Mesenchymal stem cell (in vitro differentiated cells and primary cell): ENCODE measurements at regions not wholly inside any gene's neighbourhood (a gene's known extent, or its start where the extent isn't known, plus 50 kb on each side); places are given as distances from the start of the nearest gene placed in this dataset.

Source experiments
- DNase-seq: peaks from one replicate; pipeline ENCODE4 v3.0.0-alpha.2; 2013
- H2AFZ ChIP-seq: one replicate; pipeline ENCODE4 v1.6.1; 2013; ENCODE audit warnings: low read depth, mild to moderate bottlenecking, control low read depth, inconsistent platforms, low read length, moderate library complexity
- H2AK5ac ChIP-seq: 2 replicates; pipeline ENCODE4 v1.6.1; 2013; ENCODE audit warnings: low read length, moderate library complexity, mild to moderate bottlenecking, inconsistent platforms; ENCODE audit not compliant: severe bottlenecking
- H2BK120ac ChIP-seq: one replicate; pipeline ENCODE4 v1.6.1; 2013; ENCODE audit warnings: low read depth, mild to moderate bottlenecking, inconsistent platforms, low read length, moderate library complexity
- H2BK12ac ChIP-seq, 2 experiments: one replicate each; pipeline ENCODE4 v1.6.1; 2013; ENCODE audit warnings: inconsistent platforms in 2 of 2, low read length in 2 of 2, mild to moderate bottlenecking in 2 of 2, moderate library complexity in 2 of 2, control low read depth in 1 of 2
- H2BK15ac ChIP-seq: one replicate; pipeline ENCODE4 v1.6.1; 2013; ENCODE audit warnings: mild to moderate bottlenecking, low read depth, inconsistent platforms; ENCODE audit not compliant: poor library complexity, severe bottlenecking
- H2BK5ac ChIP-seq: 2 replicates; pipeline ENCODE4 v1.6.1; 2013; ENCODE audit warnings: low read depth, mild to moderate bottlenecking, low read length, control low read depth, inconsistent platforms; ENCODE audit not compliant: poor library complexity, severe bottlenecking
- H3K14ac ChIP-seq, 2 experiments: one replicate each; pipeline ENCODE4 v1.6.1; 2013; ENCODE audit warnings: inconsistent platforms in 2 of 2, low read length in 2 of 2, control low read depth in 1 of 2, mild to moderate bottlenecking in 1 of 2, moderate library complexity in 1 of 2
- H3K18ac ChIP-seq, 2 experiments: one replicate each; pipeline ENCODE4 v1.6.1; 2013; ENCODE audit warnings: inconsistent platforms in 2 of 2, low read length in 2 of 2, control low read depth in 1 of 2, low read depth in 1 of 2, mild to moderate bottlenecking in 1 of 2
- H3K23ac ChIP-seq, 2 experiments: one replicate each; pipeline ENCODE4 v1.6.1; 2013; ENCODE audit warnings: inconsistent platforms in 2 of 2, low read length in 2 of 2, mild to moderate bottlenecking in 2 of 2, moderate library complexity in 2 of 2, control low read depth in 1 of 2
- H3K27ac ChIP-seq: 2 replicates; pipeline ENCODE4 v1.5.1; 2013; ENCODE audit warnings: mild to moderate bottlenecking, moderate library complexity, low read length, control low read depth, inconsistent platforms; ENCODE audit not compliant: poor library complexity, severe bottlenecking
- H3K27me3 ChIP-seq, 2 experiments: 2 replicates each; pipeline versions ENCODE4 v1.6.1 to v1.7.0; 2013; ENCODE audit warnings: low read length in 2 of 2, mild to moderate bottlenecking in 2 of 2, moderate library complexity in 2 of 2, control low read depth in 1 of 2, inconsistent platforms in 1 of 2; ENCODE audit not compliant: control insufficient read depth in 1 of 2, insufficient read depth in 1 of 2
- H3K36me3 ChIP-seq, 2 experiments: 2 replicates each; pipeline versions ENCODE4 v1.6.1 to v1.7.0; 2013; ENCODE audit warnings: low read length in 2 of 2, control low read depth in 1 of 2, inconsistent platforms in 1 of 2, low read depth in 1 of 2, mild to moderate bottlenecking in 1 of 2; ENCODE audit not compliant: insufficient read depth in 2 of 2, control insufficient read depth in 1 of 2
- H3K4ac ChIP-seq, 2 experiments: one replicate each; pipeline ENCODE4 v1.6.1; 2013; ENCODE audit warnings: inconsistent platforms in 2 of 2, low read length in 2 of 2, mild to moderate bottlenecking in 2 of 2, moderate library complexity in 2 of 2, control low read depth in 1 of 2, low read depth in 1 of 2
- H3K4me1 ChIP-seq: 2 replicates; pipeline ENCODE4 v1.6.1; 2013; ENCODE audit warnings: low read depth, low read length, control low read depth; ENCODE audit not compliant: control insufficient read depth, insufficient read depth
- H3K4me2 ChIP-seq: 2 replicates; pipeline ENCODE4 v1.6.1; 2013; ENCODE audit warnings: low read length, mild to moderate bottlenecking, inconsistent platforms; ENCODE audit not compliant: poor library complexity, severe bottlenecking
- H3K4me3 ChIP-seq, 2 experiments: 2 replicates each; pipeline versions ENCODE4 v1.5.1 to v1.7.0; 2013; ENCODE audit warnings: low read length in 2 of 2, mild to moderate bottlenecking in 2 of 2, control low read depth in 1 of 2, low read depth in 1 of 2; ENCODE audit not compliant: insufficient read depth in 1 of 2
- H3K79me1 ChIP-seq: replicated peaks from 2 replicates; pipeline ENCODE4 v1.6.1; 2013; ENCODE audit warnings: mild to moderate bottlenecking, control low read depth, low read length, inconsistent platforms; ENCODE audit not compliant: poor library complexity, severe bottlenecking
- H3K9ac ChIP-seq: 2 replicates; pipeline ENCODE4 v1.7.0; 2013; ENCODE audit warnings: mild to moderate bottlenecking, low read length, moderate library complexity
- H3K9me3 ChIP-seq: 2 replicates; pipeline ENCODE4 v1.7.0; 2013; ENCODE audit warnings: mild to moderate bottlenecking, low read length; ENCODE audit not compliant: control insufficient read depth
- H4K8ac ChIP-seq: one replicate; pipeline ENCODE4 v1.6.1; 2013; ENCODE audit warnings: inconsistent platforms, mild to moderate bottlenecking, low read length, moderate library complexity
- H4K91ac ChIP-seq: one replicate; pipeline ENCODE4 v1.6.1; 2013; ENCODE audit warnings: mild to moderate bottlenecking, low read length, inconsistent platforms
- WGBS: methylation state at CpG from one replicate; pipeline ENCODE4 v1.1.7; 2013; ENCODE audit warnings: mixed read lengths; 5-methylcytosine and 5-hydroxymethylcytosine counted together

- H2AK5ac ChIP-seq = no peak overlapping the region
- DNase-seq = no peak
- H2BK5ac ChIP-seq = no peak overlapping the region
- H3K27ac ChIP-seq = no peak overlapping the region
- H2BK12ac ChIP-seq = no peak overlapping the region
- no peak overlapping the region for H3K4me3 ChIP-seq
- H3K9me3 ChIP-seq = no peaks in the 10 kb centered on the region
- H3K79me1 ChIP-seq = no peaks in the 10 kb centered on the region
- H3K23ac ChIP-seq = no peak overlapping the region
- H2AFZ ChIP-seq = no peak overlapping the region
- H2BK120ac ChIP-seq = no peak overlapping the region
- H4K91ac ChIP-seq = no peak overlapping the region
- H3K4me2 ChIP-seq = no peak overlapping the region
- no peak overlapping the region for H3K4ac ChIP-seq
- no peak overlapping the region for H3K9ac ChIP-seq
- no peak overlapping the region for H3K14ac ChIP-seq
- H2BK15ac ChIP-seq = no peak overlapping the region
- H3K27me3 ChIP-seq = peaks cover 4 to 53% of the 10 kb centered on the region in 2 experiments
- H4K8ac ChIP-seq = no peak overlapping the region
- 73% methylated on average over 10 of the region's 11 CpGs for WGBS
- H3K18ac ChIP-seq = no peak overlapping the region
- H3K4me1 ChIP-seq = no peaks in the 10 kb centered on the region
- H3K36me3 ChIP-seq = no peaks in the 10 kb centered on the region
Observed at GRCh38 chr11:70710192-70710591, 311.9 kb downstream of the CTTN start.

- H4K8ac ChIP-seq = no peak overlapping the region
Observed at GRCh38 chr11:70710601-70711000, 312.3 kb downstream of the CTTN start.

GRCh38 chr11:70711095-70711910, 313.0 kb downstream of the CTTN start:
- Histone ChIP-seq H2AK5ac (no peak overlapping the region), H3K9me3 (no peaks in the 10 kb centered on the region), H4K8ac (no peak overlapping the region), H2BK5ac (no peak overlapping the region), H2BK15ac (no peak overlapping the region), H3K4me1 (no peaks in the 10 kb centered on the region), H3K18ac (no peak overlapping the region), H3K9ac (no peak overlapping the region), H4K91ac (no peak overlapping the region), H2BK120ac (no peak overlapping the region), H3K14ac (no peak overlapping the region), H2BK12ac (no peak overlapping the region), H2AFZ (no peak overlapping the region), H3K4me2 (no peak overlapping the region), H3K23ac (no peak overlapping the region), H3K4ac (no peak overlapping the region), H3K79me1 (no peaks in the 10 kb centered on the region), H3K4me3 (no peak overlapping the region), H3K27ac (no peak overlapping the region), H3K36me3 (no peaks in the 10 kb centered on the region), H3K27me3 (peaks cover 4 to 63% of the 10 kb centered on the region in 2 experiments)
- no peak for DNase-seq
- 82% methylated on average over 30 of the region's 30 CpGs for WGBS

More at GRCh38 chr11:70710601-70711000, 312.3 kb downstream of the CTTN start:
- peaks cover 4 to 56% of the 10 kb centered on the region in 2 experiments for H3K27me3 ChIP-seq
- H3K23ac ChIP-seq = no peak overlapping the region
- no peaks in the 10 kb centered on the region for H3K36me3 ChIP-seq
- H2BK12ac ChIP-seq = no peak overlapping the region
- WGBS = 64% methylated on average over 9 of the region's 9 CpGs
- H4K91ac ChIP-seq = no peak overlapping the region
- no peaks in the 10 kb centered on the region for H3K9me3 ChIP-seq
- no peak overlapping the region for H3K14ac ChIP-seq
- H3K4me1 ChIP-seq = no peaks in the 10 kb centered on the region
- no peak overlapping the region for H3K27ac ChIP-seq
- no peak overlapping the region for H3K4me3 ChIP-seq
- H2AK5ac ChIP-seq = no peak overlapping the region
- H3K4ac ChIP-seq = no peak overlapping the region
- H2BK15ac ChIP-seq = no peak overlapping the region
- no peak overlapping the region for H2BK120ac ChIP-seq
- no peaks in the 10 kb centered on the region for H3K79me1 ChIP-seq
- no peak overlapping the region for H3K9ac ChIP-seq
- H2AFZ ChIP-seq = no peak overlapping the region
- H3K4me2 ChIP-seq = no peak overlapping the region
- H2BK5ac ChIP-seq = no peak overlapping the region
- H3K18ac ChIP-seq = no peak overlapping the region
- DNase-seq = no peak

DNA sequence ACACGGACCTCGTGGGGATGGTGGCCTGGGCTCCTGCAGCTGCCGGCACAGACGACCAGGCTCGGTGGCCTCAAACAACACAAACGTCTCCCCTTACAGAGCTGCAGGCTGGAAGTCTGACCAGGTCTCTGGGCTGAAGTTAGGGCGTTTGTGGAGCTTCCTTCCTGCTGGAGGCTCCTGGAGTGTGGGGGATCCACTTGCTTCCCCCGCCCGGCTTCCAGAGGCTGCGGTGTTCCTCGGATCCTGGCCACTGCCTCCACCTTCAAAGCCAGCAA, 313.5 kb downstream of the CTTN start:
- no peak overlapping the region for H3K4ac ChIP-seq
- H3K9ac ChIP-seq = no peak overlapping the region
- WGBS = 84% methylated on average over 8 of the region's 11 CpGs
- no peaks in the 10 kb centered on the region for H3K36me3 ChIP-seq
- no peak overlapping the region for H4K8ac ChIP-seq
- no peak overlapping the region for H2BK120ac ChIP-seq
- no peak overlapping the region for H3K18ac ChIP-seq
- H2BK12ac ChIP-seq = no peak overlapping the region
- H3K14ac ChIP-seq = no peak overlapping the region
- H3K4me1 ChIP-seq = no peaks in the 10 kb centered on the region
- no peak overlapping the region for H2BK5ac ChIP-seq
- no peaks in the 10 kb centered on the region for H3K79me1 ChIP-seq
- peaks cover 4 to 68% of the 10 kb centered on the region in 2 experiments for H3K27me3 ChIP-seq
- no peak overlapping the region for H3K4me2 ChIP-seq
- no peak overlapping the region for H4K91ac ChIP-seq
- DNase-seq = no peak
- no peak overlapping the region for H3K4me3 ChIP-seq
- no peak overlapping the region for H2AK5ac ChIP-seq
- H3K9me3 ChIP-seq = no peaks in the 10 kb centered on the region
- H3K23ac ChIP-seq = no peak overlapping the region
- no peak overlapping the region for H2BK15ac ChIP-seq
- no peak overlapping the region for H2AFZ ChIP-seq
- H3K27ac ChIP-seq = no peak overlapping the region
